ENCODE measurements at regions not wholly inside any gene's neighbourhood (a gene's known extent, or its start where the extent isn't known, plus 50 kb on each side); places are given as distances from the start of the nearest gene placed in this dataset.

- no peak for TF ChIP-seq TAF1 (IDR thresholded peaks at IDR 0.05; ENCODE audit: low read depth, low read length)
- TF ChIP-seq POLR2A (IDR thresholded peaks at IDR 0.05; ENCODE audit: low read depth, low read length): no peak
- TF ChIP-seq SPI1 (IDR thresholded peaks at IDR 0.05; ENCODE audit: low read depth, low read length): no peak
- TF ChIP-seq POLR2AphosphoS5 (IDR thresholded peaks at IDR 0.05; ENCODE audit: low read depth, low read length): no peak
- TF ChIP-seq POU2F2 (IDR thresholded peaks at IDR 0.05; ENCODE audit: low read depth, low read length): no peak
These were observed 153.1 kb upstream of the PKDCC start for GRCh38 chr2:41894563-41895333.
